Gastroesophageal sphincter (tissue), 4 donors: ENCODE measurements at regions not wholly inside any gene's neighbourhood (a gene's known extent, or its start where the extent isn't known, plus 50 kb on each side); places are given as distances from the start of the nearest gene placed in this dataset.

ENCODE experiments used
- ATAC-seq: fragments of 150-250 bp; one replicate; pipeline ENCODE4 v1.9.1; 2016; ENCODE audit warnings: mild to moderate bottlenecking, moderate library complexity
- H3K27ac ChIP-seq, 4 donors: fragments of 200-600 bp; sonication (generic) in 3 of 4; 1 replicate in 3 of 4; 2 replicates in 1 of 4; pipeline ENCODE4 v1.5.1; 2016 to 2019
- H3K27me3 ChIP-seq: fragments of 200-600 bp; sonication (generic); one replicate; pipeline ENCODE4 v1.5.1; 2019
- H3K36me3 ChIP-seq, 2 donors: fragments of 200-600 bp; sonication (generic); one replicate each; pipeline ENCODE4 v1.5.1; 2019; ENCODE audit warnings: control low read depth in 1 of 2
- H3K4me1 ChIP-seq, 3 donors: fragments of 200-600 bp; sonication (generic); 1 replicate in 2 of 3; 2 replicates in 1 of 3; pipeline ENCODE4 v1.5.1; 2016 to 2019; ENCODE audit warnings: control low read depth in 2 of 3
- H3K4me3 ChIP-seq, 2 donors: fragments of 200-600 bp; sonication (generic); one replicate each; pipeline ENCODE4 v1.5.1; 2019; ENCODE audit warnings: mild to moderate bottlenecking in 1 of 2, moderate library complexity in 1 of 2
- H3K9me3 ChIP-seq, 3 donors: fragments of 200-600 bp; sonication (generic); one replicate each; pipeline ENCODE4 v1.5.1; 2017 to 2019; ENCODE audit warnings: control low read depth in 2 of 3
- CTCF ChIP-seq, 4 experiments: fragments of 200-600 bp in 2 of 4; fragments of 450-650 bp in 2 of 4; sonication (generic) in 1 of 4; IDR thresholded peaks; one replicate each; pipeline ENCODE4 v1.5.1; 2017 to 2019; ENCODE audit warnings: antibody characterized with exemption in 4 of 4, mild to moderate bottlenecking in 2 of 4, moderate library complexity in 2 of 4
- EP300 ChIP-seq: sonication (generic); formaldehyde crosslinking; IDR thresholded peaks from one replicate; pipeline ENCODE4 v1.6.1; 2017; ENCODE audit warnings: antibody characterized with exemption, mild to moderate bottlenecking
- POLR2A ChIP-seq, 2 donors: fragments of 450-650 bp; IDR thresholded peaks; one replicate each; pipeline ENCODE4 v1.6.1; 2017; ENCODE audit warnings: antibody characterized with exemption in 2 of 2, mild to moderate bottlenecking in 2 of 2, moderate library complexity in 1 of 2
- POLR2AphosphoS5 ChIP-seq: sonication (generic); formaldehyde crosslinking; IDR thresholded peaks from one replicate; pipeline ENCODE4 v1.6.1; 2017; ENCODE audit warnings: antibody characterized with exemption
- WGBS, 2 donors: methylation state at CpG; one replicate each; pipeline ENCODE4 v1.1.5; 2018; ENCODE audit warnings: low coverage in 1 of 2; 5-methylcytosine and 5-hydroxymethylcytosine counted together

- Histone ChIP-seq H3K27ac (no peak overlapping the region), H3K9me3 (peaks cover 0 to 15% (median 0%) of the 10 kb centered on the region in 3 donors), H3K36me3 (no peaks in the 10 kb centered on the region), H3K4me1 (no peaks in the 10 kb centered on the region), H3K4me3 (no peak overlapping the region), H3K27me3 (no peaks in the 10 kb centered on the region)
- WGBS, 2 donors: 77 to 86% methylated on average over 5 of the region's 5 CpGs
- no peak for TF ChIP-seq POLR2A (IDR thresholded peaks at IDR 0.05)
- ATAC-seq: no peak
Observed at GRCh38 chr5:126233256-126233655, 190.0 kb upstream of the GRAMD2B start.

- Histone ChIP-seq H3K27me3 (no peaks in the 10 kb centered on the region), H3K9me3 (peaks cover 0 to under 1% (median 0%) of the 10 kb centered on the region in 3 donors), H3K27ac (no peak overlapping the region), H3K36me3 (no peaks in the 10 kb centered on the region), H3K4me3 (no peak overlapping the region), H3K4me1 (no peaks in the 10 kb centered on the region)
- ATAC-seq: no peak
- 29 to 32% methylated on average over 5 to 7 of the region's 7 CpGs for WGBS, 2 donors
- TF ChIP-seq CTCF (IDR thresholded peaks at IDR 0.05) (no peak), EP300 (no peak), POLR2A (IDR thresholded peaks at IDR 0.05) (no peak), POLR2AphosphoS5 (no peak)
Observed at GRCh38 chr5:126234563-126235195, 188.5 kb upstream of the GRAMD2B start.

GRCh38 chr5:126235628-126236027, 187.6 kb upstream of the GRAMD2B start:
- WGBS, 2 donors: 69 to 74% methylated on average over 6 to 7 of the region's 7 CpGs
- no peak for TF ChIP-seq CTCF (IDR thresholded peaks at IDR 0.05)
- no peak for TF ChIP-seq POLR2AphosphoS5
- no peak for TF ChIP-seq POLR2A (IDR thresholded peaks at IDR 0.05)
- TF ChIP-seq EP300: no peak

GRCh38 chr5:126236994-126237393, 186.2 kb upstream of the GRAMD2B start:
- no peaks in the 10 kb centered on the region for H3K4me1 ChIP-seq
- no peaks in the 10 kb centered on the region for H3K27me3 ChIP-seq
- H3K9me3 ChIP-seq: no peaks in the 10 kb centered on the region
- no peak for ATAC-seq
- TF ChIP-seq POLR2A (IDR thresholded peaks at IDR 0.05) (no peak), EP300 (no peak), CTCF (IDR thresholded peaks at IDR 0.05) (no peak), POLR2AphosphoS5 (no peak)
- H3K36me3 ChIP-seq: no peaks in the 10 kb centered on the region
- H3K4me3 ChIP-seq: no peak overlapping the region
- WGBS, 2 donors: 80 to 87% methylated on average over 2 of the region's 2 CpGs
- no peak overlapping the region for H3K27ac ChIP-seq

More at GRCh38 chr5:126235628-126236027, 187.6 kb upstream of the GRAMD2B start:
- no peaks in the 10 kb centered on the region for H3K36me3 ChIP-seq
- H3K9me3 ChIP-seq: no peaks in the 10 kb centered on the region
- H3K27me3 ChIP-seq: no peaks in the 10 kb centered on the region
- no peak overlapping the region for H3K4me3 ChIP-seq
- no peak overlapping the region for H3K27ac ChIP-seq
- no peak for ATAC-seq
- no peaks in the 10 kb centered on the region for H3K4me1 ChIP-seq

GRCh38 chr5:126248611-126249010, 174.6 kb upstream of the GRAMD2B start:
- H3K4me1 ChIP-seq: no peaks in the 10 kb centered on the region
- WGBS, 2 donors: 80 to 83% methylated on average over 1 of the region's 1 CpG
- no peak overlapping the region for H3K4me3 ChIP-seq
- no peaks in the 10 kb centered on the region for H3K36me3 ChIP-seq
- ATAC-seq: no peak
- H3K9me3 ChIP-seq: no peaks in the 10 kb centered on the region
- no peak for TF ChIP-seq CTCF (IDR thresholded peaks at IDR 0.05)
- TF ChIP-seq POLR2AphosphoS5: no peak
- TF ChIP-seq EP300: no peak
- no peak for TF ChIP-seq POLR2A (IDR thresholded peaks at IDR 0.05)
- no peaks in the 10 kb centered on the region for H3K27me3 ChIP-seq
- no peak overlapping the region for H3K27ac ChIP-seq
